SK-N-MC (cell line): ENCODE measurements at regions not wholly inside any gene's neighbourhood (a gene's known extent, or its start where the extent isn't known, plus 50 kb on each side); places are given as distances from the start of the nearest gene placed in this dataset.

Source experiments
- DNase-seq: peaks from one replicate; pipeline ENCODE4 v3.0.0-alpha.2; 2011; ENCODE audit warnings: low read depth, low spot score
- H3K27ac ChIP-seq: fragments of 200-600 bp; sonication (generic); 2 replicates; pipeline ENCODE4 v1.5.1; 2016; ENCODE audit warnings: mixed run types
- H3K36me3 ChIP-seq: fragments of 200-600 bp; sonication (generic); 2 replicates; pipeline ENCODE4 v1.6.1; 2017; ENCODE audit warnings: antibody characterized with exemption, low read length, mixed read lengths; ENCODE audit not compliant: insufficient read depth
- H3K4me3 ChIP-seq: fragments of 200-600 bp; sonication (generic); 2 replicates; pipeline ENCODE4 v1.5.1; 2016
- H3K9ac ChIP-seq: fragments of 200-600 bp; sonication (generic); 2 replicates; pipeline ENCODE4 v1.8.0; 2017; ENCODE audit warnings: mixed run types, mixed read lengths; ENCODE audit not compliant: insufficient read length
- H3K9me3 ChIP-seq: fragments of 200-600 bp; sonication (generic); 2 replicates; pipeline ENCODE4 v1.6.1; 2017; ENCODE audit warnings: low read depth, mild to moderate bottlenecking, antibody characterized with exemption, low read length, moderate library complexity, mixed read lengths
- EZH2 ChIP-seq: fragments of 200-600 bp; sonication (generic); IDR thresholded peaks from one replicate; pipeline ENCODE4 v1.6.1; 2017; ENCODE audit warnings: antibody characterized with exemption
- FOXP2 ChIP-seq: optimal IDR thresholded peaks from 2 replicates; pipeline ENCODE3; 2011; ENCODE audit warnings: mild to moderate bottlenecking, moderate library complexity; ENCODE audit not compliant: insufficient read depth; ENCODE audit errors: extremely low read length, control extremely low read depth
- POLR2AphosphoS5 ChIP-seq: IDR thresholded peaks from 2 replicates; pipeline ENCODE4 v1.6.1; 2012; ENCODE audit warnings: mild to moderate bottlenecking, low read depth, low read length, borderline replicate concordance

- no peak overlapping the region for H3K4me3 ChIP-seq
- peaks cover 16% of the 10 kb centered on the region; the same call in 1 of the 2 replicates for H3K36me3 ChIP-seq
- no peak for DNase-seq
- no peak for TF ChIP-seq POLR2AphosphoS5
- no peak for TF ChIP-seq FOXP2
- no peak for TF ChIP-seq EZH2
- H3K27ac ChIP-seq = no peak overlapping the region
- H3K9ac ChIP-seq = no peak overlapping the region
- no peaks in the 10 kb centered on the region for H3K9me3 ChIP-seq
Measured at GRCh38 chr12:124416516-124417395, 121.9 kb downstream of the RFLNA start.

DNA sequence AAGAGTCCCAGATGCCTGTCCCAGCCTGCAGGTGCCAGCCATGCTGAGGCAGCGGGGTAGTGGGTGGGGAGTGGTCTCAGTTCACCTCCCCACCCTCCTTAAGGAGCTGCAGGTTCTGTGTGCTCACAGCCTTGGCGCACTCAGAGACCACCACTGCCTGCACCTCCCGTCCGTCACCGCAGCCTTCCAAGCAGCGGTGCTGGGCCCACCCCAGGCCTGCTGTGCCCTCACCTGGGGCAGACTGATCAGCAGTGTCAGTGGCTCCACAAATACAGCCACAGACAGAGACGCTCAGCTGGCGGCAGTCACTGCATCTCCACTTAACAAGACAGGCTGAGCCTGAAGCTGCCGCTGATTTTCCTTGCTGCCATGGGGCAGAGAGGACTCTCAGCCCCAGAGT lies 120.2 kb downstream of the RFLNA start:
- Histone ChIP-seq H3K9me3 (no peaks in the 10 kb centered on the region), H3K36me3 (peaks cover 11% of the 10 kb centered on the region; the same call in 1 of the 2 replicates), H3K4me3 (no peak overlapping the region), H3K27ac (no peak overlapping the region), H3K9ac (no peak overlapping the region)
- DNase-seq = no peak
- TF ChIP-seq FOXP2 (no peak), EZH2 (no peak), POLR2AphosphoS5 (no peak)

DNA sequence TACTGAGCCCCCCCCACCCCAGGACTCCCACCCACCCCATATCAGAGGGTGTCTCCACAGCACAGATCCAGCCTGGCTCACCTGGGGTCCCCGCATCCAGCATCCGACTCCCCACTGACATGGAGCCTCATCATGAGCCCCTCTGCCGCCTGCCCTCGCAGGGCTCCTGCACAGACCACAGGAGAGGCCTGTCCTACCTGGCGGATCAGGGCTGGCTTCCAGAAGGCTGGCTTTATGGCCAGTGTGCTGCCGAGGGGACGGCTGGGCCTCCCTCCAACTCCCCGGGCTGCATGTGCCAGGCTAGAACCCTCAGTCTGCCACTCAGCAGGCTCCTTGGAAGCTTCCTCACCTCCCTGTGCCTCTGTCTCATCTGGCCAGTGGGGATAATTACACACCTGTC lies 119.0 kb downstream of the RFLNA start:
- TF ChIP-seq FOXP2 = no peak
- TF ChIP-seq EZH2 = no peak
- TF ChIP-seq POLR2AphosphoS5 = no peak
- peaks cover 4% of the 10 kb centered on the region; the same call in 1 of the 2 replicates for H3K36me3 ChIP-seq
- H3K27ac ChIP-seq = no peak overlapping the region
- H3K4me3 ChIP-seq = no peak overlapping the region
- no peak overlapping the region for H3K9ac ChIP-seq
- no peaks in the 10 kb centered on the region for H3K9me3 ChIP-seq
- DNase-seq = no peak

- no peaks in the 10 kb centered on the region for H3K9me3 ChIP-seq
- no peak overlapping the region for H3K4me3 ChIP-seq
- H3K36me3 ChIP-seq = peaks cover 4% of the 10 kb centered on the region; the same call in 1 of the 2 replicates
- no peak overlapping the region for H3K9ac ChIP-seq
- TF ChIP-seq EZH2 = no peak
- TF ChIP-seq FOXP2 = no peak
- TF ChIP-seq POLR2AphosphoS5 = no peak
- no peak overlapping the region for H3K27ac ChIP-seq
- no peak for DNase-seq
Measured at GRCh38 chr12:124413401-124413800, 118.5 kb downstream of the RFLNA start.

GRCh38 chr12:124412646-124413015 lies 117.7 kb downstream of the RFLNA start:
- Histone ChIP-seq H3K4me3 (no peak overlapping the region), H3K9me3 (no peaks in the 10 kb centered on the region), H3K36me3 (peaks cover 4% of the 10 kb centered on the region; the same call in 1 of the 2 replicates), H3K27ac (no peak overlapping the region), H3K9ac (no peak overlapping the region)
- TF ChIP-seq POLR2AphosphoS5 (no peak), FOXP2 (no peak)
- DNase-seq = no peak

DNA sequence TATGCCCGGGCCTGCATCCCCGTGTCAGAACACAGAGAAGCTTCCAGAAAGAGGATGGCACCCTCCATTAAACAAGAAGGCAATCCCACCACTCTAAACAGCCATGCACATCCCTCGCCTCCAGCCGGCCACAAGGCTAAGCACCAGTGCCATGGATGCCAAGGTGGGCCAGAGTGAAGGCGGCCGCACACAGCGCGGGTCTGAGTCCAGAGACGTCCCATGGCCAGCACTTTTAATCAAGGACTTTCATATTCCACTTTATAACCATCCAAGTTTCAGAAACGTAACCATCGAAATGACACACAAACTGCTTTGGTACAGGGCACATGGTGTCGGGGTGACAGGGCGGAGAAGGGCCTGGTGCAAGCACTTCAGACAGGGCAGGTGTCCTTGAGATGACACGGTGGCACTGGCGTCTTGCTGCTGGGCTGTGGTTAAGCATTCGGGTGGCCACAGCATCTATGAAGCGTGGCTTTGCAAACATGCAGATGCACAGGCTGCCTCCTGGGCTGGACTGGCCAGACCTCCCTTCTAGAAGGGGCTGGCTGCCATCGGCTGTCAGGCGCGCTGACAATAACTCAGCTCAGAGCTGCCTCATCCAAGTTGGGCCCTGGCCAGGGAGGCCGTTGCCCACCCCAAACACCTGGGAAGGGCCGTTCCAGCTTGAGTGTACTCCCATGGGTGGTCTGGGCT lies 117.2 kb downstream of the RFLNA start:
- no peak overlapping the region for H3K27ac ChIP-seq

GRCh38 chr12:124411281-124411878 lies 116.5 kb downstream of the RFLNA start:
- no peaks in the 10 kb centered on the region; the same call in 1 of the 2 replicates for H3K36me3 ChIP-seq
- H3K9me3 ChIP-seq = no peaks in the 10 kb centered on the region
- no peak for DNase-seq
- H3K9ac ChIP-seq = no peak overlapping the region
- no peak overlapping the region for H3K27ac ChIP-seq
- TF ChIP-seq EZH2 = no peak
- TF ChIP-seq POLR2AphosphoS5 = no peak
- no peak for TF ChIP-seq FOXP2
- no peak overlapping the region for H3K4me3 ChIP-seq

More for the DNA sequence above, 117.2 kb downstream of the RFLNA start:
- Histone ChIP-seq H3K9ac (no peak overlapping the region), H3K9me3 (no peaks in the 10 kb centered on the region), H3K36me3 (no peaks in the 10 kb centered on the region; the same call in 1 of the 2 replicates), H3K4me3 (no peak overlapping the region)
- no peak for TF ChIP-seq EZH2
- no peak for TF ChIP-seq POLR2AphosphoS5
- TF ChIP-seq FOXP2 = no peak
- no peak for DNase-seq
